BLaER1 treated with 17β-estradiol and CSF1 and Interleukin-3, amounts not matched to agents 10 nM and 100 nM (cell line): ENCODE measurements at regions not wholly inside any gene's neighbourhood (a gene's known extent, or its start where the extent isn't known, plus 50 kb on each side); places are given as distances from the start of the nearest gene placed in this dataset.

ENCODE experiments used
- H3K27ac ChIP-seq, 11 experiments: shearing (Covaris generic); formaldehyde crosslinking; 2 replicates each; pipeline ENCODE4 v1.8.1; 2022
- H3K27me3 ChIP-seq, 11 experiments: shearing (Covaris generic); formaldehyde crosslinking; 2 replicates each; pipeline ENCODE4 v1.8.1; 2022
- H3K36me3 ChIP-seq, 11 experiments: shearing (Covaris generic); formaldehyde crosslinking; 2 replicates each; pipeline ENCODE4 v1.8.1; 2022
- H3K4me1 ChIP-seq, 10 experiments: shearing (Covaris generic); formaldehyde crosslinking; 2 replicates each; pipeline ENCODE4 v1.8.1; 2022
- H3K4me2 ChIP-seq, 11 experiments: shearing (Covaris generic); formaldehyde crosslinking; 2 replicates each; pipeline ENCODE4 v1.8.1; 2022
- H3K4me3 ChIP-seq, 10 experiments: shearing (Covaris generic); formaldehyde crosslinking; 2 replicates each; pipeline ENCODE4 v1.8.1; 2022
- H3K9ac ChIP-seq, 11 experiments: shearing (Covaris generic); formaldehyde crosslinking; 2 replicates each; pipeline ENCODE4 v1.8.1; 2022
- H3K9me3 ChIP-seq, 11 experiments: shearing (Covaris generic); formaldehyde crosslinking; replicated peaks in 1 of 11; 2 replicates each; pipeline ENCODE4 v1.8.1; 2022
- H4K20me1 ChIP-seq, 11 experiments: shearing (Covaris generic); formaldehyde crosslinking; 2 replicates each; pipeline ENCODE4 v1.8.1; 2022
- Cebpa-rat ChIP-seq, 11 experiments: shearing (Covaris generic); IDR thresholded peaks; 2 replicates each; pipeline ENCODE4 v1.8.1; 2022

GRCh38 chr13:106351251-106351650, 184.2 kb downstream of the EFNB2 start:
- Histone ChIP-seq H3K4me1 (peaks cover 0 to 4% (median 0%) of the 10 kb centered on the region in 10 experiments; a peak in 1 of 20 replicates), H3K9me3 (peaks cover 0 to 6% (median 0%) of the 10 kb centered on the region in 11 experiments; a peak in 2 of 22 replicates), H3K27me3 (peaks cover 0 to 16% (median 10%) of the 10 kb centered on the region in 11 experiments; a peak in 17 of 22 replicates), H3K27ac (no peak overlapping the region), H3K36me3 (no peaks in the 10 kb centered on the region), H3K9ac (no peak overlapping the region), H3K4me2 (no peak overlapping the region), H4K20me1 (no peaks in the 10 kb centered on the region), H3K4me3 (no peak overlapping the region)
- no peak for TF ChIP-seq Cebpa-rat (IDR thresholded peaks at IDR 0.05)

GRCh38 chr13:106350208-106350607, 185.3 kb downstream of the EFNB2 start:
- H3K9ac ChIP-seq, result no peak overlapping the region
- peaks cover 0 to 4% (median 0%) of the 10 kb centered on the region in 10 experiments; a peak in 1 of 20 replicates for H3K4me1 ChIP-seq
- H4K20me1 ChIP-seq, result no peaks in the 10 kb centered on the region
- peaks cover 0 to 6% (median 0%) of the 10 kb centered on the region in 11 experiments; a peak in 2 of 22 replicates for H3K9me3 ChIP-seq
- no peak overlapping the region; a peak in 1 of 22 replicates for H3K4me2 ChIP-seq
- H3K27me3 ChIP-seq, result peaks cover 0 to 16% (median 10%) of the 10 kb centered on the region in 11 experiments; a peak in 17 of 22 replicates
- no peaks in the 10 kb centered on the region for H3K36me3 ChIP-seq
- no peak for TF ChIP-seq Cebpa-rat (IDR thresholded peaks at IDR 0.05)
- no peak overlapping the region for H3K4me3 ChIP-seq
- no peak overlapping the region for H3K27ac ChIP-seq

- H3K4me2 ChIP-seq, result no peak overlapping the region
- H3K4me3 ChIP-seq, result no peak overlapping the region
- no peak for TF ChIP-seq Cebpa-rat (IDR thresholded peaks at IDR 0.05)
- H4K20me1 ChIP-seq, result no peaks in the 10 kb centered on the region
- no peak overlapping the region for H3K27ac ChIP-seq
- no peak overlapping the region for H3K9ac ChIP-seq
- peaks cover 0 to 6% (median 0%) of the 10 kb centered on the region in 11 experiments; a peak in 2 of 22 replicates for H3K9me3 ChIP-seq
- H3K4me1 ChIP-seq, result peaks cover 0 to 4% (median 0%) of the 10 kb centered on the region in 10 experiments; a peak in 2 of 20 replicates
- no peaks in the 10 kb centered on the region for H3K36me3 ChIP-seq
- H3K27me3 ChIP-seq, result peaks cover 0 to 16% (median 10%) of the 10 kb centered on the region in 11 experiments; a peak in 17 of 22 replicates
Measured at GRCh38 chr13:106349080-106349931, 186.2 kb downstream of the EFNB2 start.

- Histone ChIP-seq H3K4me3 (no peak overlapping the region), H3K36me3 (no peaks in the 10 kb centered on the region), H3K4me2 (no peak overlapping the region), H3K27me3 (peaks cover 0 to 16% (median 10%) of the 10 kb centered on the region in 11 experiments; a peak in 17 of 22 replicates), H4K20me1 (no peaks in the 10 kb centered on the region), H3K4me1 (peaks cover 0 to 12% (median 7%) of the 10 kb centered on the region in 10 experiments; a peak in 6 of 20 replicates), H3K9me3 (peaks cover 0 to 6% (median 0%) of the 10 kb centered on the region in 11 experiments; a peak in 2 of 22 replicates), H3K9ac (no peak overlapping the region), H3K27ac (no peak overlapping the region)
- TF ChIP-seq Cebpa-rat (IDR thresholded peaks at IDR 0.05), result no peak
Measured at GRCh38 chr13:106348075-106348840, 187.2 kb downstream of the EFNB2 start.

GRCh38 chr13:106344342-106344741, 191.1 kb downstream of the EFNB2 start:
- TF ChIP-seq Cebpa-rat (IDR thresholded peaks at IDR 0.05), result no peak
- no peak overlapping the region for H3K4me3 ChIP-seq
- H3K9ac ChIP-seq, result peak overlapping the region in 1 of 11 experiments; percentile 40; a peak in 1 of 22 replicates
- H3K9me3 ChIP-seq, result peaks cover 10 to 21% (median 14%) of the 10 kb centered on the region in 11 experiments
- no peak overlapping the region for H3K27ac ChIP-seq
- H3K36me3 ChIP-seq, result no peaks in the 10 kb centered on the region
- H3K4me1 ChIP-seq, result peaks cover 0 to 10% (median 7%) of the 10 kb centered on the region in 10 experiments; a peak in 6 of 20 replicates
- H4K20me1 ChIP-seq, result no peaks in the 10 kb centered on the region
- H3K4me2 ChIP-seq, result peak overlapping the region; percentile 52 to 74 (median 60); a peak in 19 of 22 replicates
- H3K27me3 ChIP-seq, result peaks cover 0 to 8% (median 6%) of the 10 kb centered on the region in 11 experiments; a peak in 16 of 22 replicates

- no peak for TF ChIP-seq Cebpa-rat (IDR thresholded peaks at IDR 0.05)
- Histone ChIP-seq H3K27me3 (peaks cover 0 to 3% (median under 1%) of the 10 kb centered on the region in 11 experiments; a peak in 6 of 22 replicates), H3K4me1 (peaks cover 0 to 10% (median 7%) of the 10 kb centered on the region in 10 experiments; a peak in 6 of 20 replicates), H3K36me3 (no peaks in the 10 kb centered on the region), H4K20me1 (no peaks in the 10 kb centered on the region), H3K4me3 (0 out of 20 replicates have a peak overlapping the region, but pooled peaks of 1 of the 10 experiments have one; percentile 41), H3K9ac (peak overlapping the region in 7 of 11 experiments; percentile 19 to 64 (median 40); a peak in 9 of 22 replicates), H3K27ac (0 out of 22 replicates have a peak overlapping the region, but pooled peaks of 1 of the 11 experiments have one; percentile 13), H3K4me2 (peak overlapping the region; percentile 52 to 74 (median 60)), H3K9me3 (peaks cover 12 to 21% (median 16%) of the 10 kb centered on the region in 11 experiments)
Measured at GRCh38 chr13:106343836-106344235, 191.6 kb downstream of the EFNB2 start.

- no peak for TF ChIP-seq Cebpa-rat (IDR thresholded peaks at IDR 0.05)
- no peak overlapping the region for H3K27ac ChIP-seq
- no peak overlapping the region for H3K4me3 ChIP-seq
- H3K9ac ChIP-seq, result no peak overlapping the region
- no peaks in the 10 kb centered on the region for H3K27me3 ChIP-seq
- no peaks in the 10 kb centered on the region for H3K36me3 ChIP-seq
- H3K4me2 ChIP-seq, result no peak overlapping the region
- H4K20me1 ChIP-seq, result no peaks in the 10 kb centered on the region
- peaks cover 12 to 23% (median 18%) of the 10 kb centered on the region in 11 experiments for H3K9me3 ChIP-seq
- H3K4me1 ChIP-seq, result peaks cover 0 to 10% (median 7%) of the 10 kb centered on the region in 10 experiments; a peak in 6 of 20 replicates
Measured at GRCh38 chr13:106340249-106340648, 195.2 kb downstream of the EFNB2 start.

- H3K9ac ChIP-seq, result no peak overlapping the region
- no peak overlapping the region for H3K4me3 ChIP-seq
- H3K27ac ChIP-seq, result no peak overlapping the region
- H3K27me3 ChIP-seq, result no peaks in the 10 kb centered on the region
- peaks cover 12 to 23% (median 18%) of the 10 kb centered on the region in 11 experiments for H3K9me3 ChIP-seq
- no peaks in the 10 kb centered on the region for H3K36me3 ChIP-seq
- H3K4me1 ChIP-seq, result no peaks in the 10 kb centered on the region
- H3K4me2 ChIP-seq, result no peak overlapping the region
- H4K20me1 ChIP-seq, result no peaks in the 10 kb centered on the region
- no peak for TF ChIP-seq Cebpa-rat (IDR thresholded peaks at IDR 0.05)
Measured at GRCh38 chr13:106337096-106337850, 198.2 kb downstream of the EFNB2 start.
